ENCODE measurements at regions not wholly inside any gene's neighbourhood (a gene's known extent, or its start where the extent isn't known, plus 50 kb on each side); places are given as distances from the start of the nearest gene placed in this dataset.

GRCh38 chr1:193819376-193819775 lies 633.0 kb upstream of the B3GALT2 start:
- no peaks in the 10 kb centered on the region for H3K4me1 Mint-ChIP-seq (ENCODE audit: low read depth)
- no peak for TF ChIP-seq CTCF (IDR thresholded peaks at IDR 0.05)
- ATAC-seq (no peak), DNase-seq (no peak)
- ChIA-PET CTCF (no interaction called here), POLR2A (interaction anchor here (0.6 kb wide), 1 partner anchor 626 kb away, joined by 4 read pairs; no protein-coding TSS in a partner anchor)
- peaks cover 2% of the 10 kb centered on the region for H3K9me3 Mint-ChIP-seq
- H3K27me3 Mint-ChIP-seq: no peaks in the 10 kb centered on the region
- no peak overlapping the region for H3K4me3 Mint-ChIP-seq
- H3K27ac Mint-ChIP-seq: no peak overlapping the region
- no peaks in the 10 kb centered on the region for H3K36me3 Mint-ChIP-seq (ENCODE audit: low read depth)
- intact Hi-C loops (cut with micrococcal nuclease): no loop called here

GRCh38 chr1:193807208-193807607 lies 620.8 kb upstream of the B3GALT2 start:
- H3K36me3 Mint-ChIP-seq (ENCODE audit: low read depth): no peaks in the 10 kb centered on the region
- H3K4me1 Mint-ChIP-seq (ENCODE audit: low read depth): peaks cover 6% of the 10 kb centered on the region
- POLR2A ChIA-PET: no interaction called here
- H3K4me3 Mint-ChIP-seq: no peak overlapping the region
- no peak overlapping the region for H3K27ac Mint-ChIP-seq
- intact Hi-C loops (cut with micrococcal nuclease): no loop called here
- CTCF ChIA-PET: no interaction called here
- DNase-seq: no peak
- no peak for TF ChIP-seq CTCF (IDR thresholded peaks at IDR 0.05)
- no peak for ATAC-seq
- no peaks in the 10 kb centered on the region for H3K9me3 Mint-ChIP-seq
- no peaks in the 10 kb centered on the region for H3K27me3 Mint-ChIP-seq

GRCh38 chr1:193806079-193807048 lies 620.0 kb upstream of the B3GALT2 start:
- no peaks in the 10 kb centered on the region for H3K9me3 Mint-ChIP-seq
- intact Hi-C loops (cut with micrococcal nuclease): no loop called here
- H3K4me3 Mint-ChIP-seq: no peak overlapping the region
- no peaks in the 10 kb centered on the region for H3K27me3 Mint-ChIP-seq
- no peak for TF ChIP-seq CTCF (IDR thresholded peaks at IDR 0.05)
- no peak for DNase-seq
- H3K36me3 Mint-ChIP-seq (ENCODE audit: low read depth): no peaks in the 10 kb centered on the region
- POLR2A ChIA-PET: no interaction called here
- no peak overlapping the region for H3K27ac Mint-ChIP-seq
- peak; percentile 53 for ATAC-seq
- CTCF ChIA-PET: interaction anchor here (1.1 kb wide), 1 partner anchor 18 kb away, joined by 3 read pairs; no protein-coding TSS in a partner anchor
- H3K4me1 Mint-ChIP-seq (ENCODE audit: low read depth): peaks cover 6% of the 10 kb centered on the region

- Mint-ChIP-seq H3K27me3 (no peaks in the 10 kb centered on the region), H3K27ac (no peak overlapping the region), H3K4me1 (ENCODE audit: low read depth) (peaks cover 7% of the 10 kb centered on the region), H3K36me3 (ENCODE audit: low read depth) (no peaks in the 10 kb centered on the region), H3K4me3 (no peak overlapping the region), H3K9me3 (no peaks in the 10 kb centered on the region)
- ATAC-seq: peak; percentile 30
- no peak for TF ChIP-seq CTCF (IDR thresholded peaks at IDR 0.05)
- ChIA-PET POLR2A (no interaction called here), CTCF (no interaction called here)
- intact Hi-C loops (cut with micrococcal nuclease): no loop called here
- DNase-seq: no peak
Observed at GRCh38 chr1:193799948-193800690, 613.7 kb upstream of the B3GALT2 start.

GRCh38 chr1:193799371-193799770 lies 613.0 kb upstream of the B3GALT2 start:
- ATAC-seq (no peak), DNase-seq (no peak)
- Mint-ChIP-seq H3K27ac (no peak overlapping the region), H3K4me3 (no peak overlapping the region), H3K36me3 (ENCODE audit: low read depth) (no peaks in the 10 kb centered on the region), H3K27me3 (no peaks in the 10 kb centered on the region), H3K4me1 (ENCODE audit: low read depth) (peaks cover 7% of the 10 kb centered on the region), H3K9me3 (no peaks in the 10 kb centered on the region)
- TF ChIP-seq CTCF (IDR thresholded peaks at IDR 0.05): no peak
- POLR2A ChIA-PET: no interaction called here
- CTCF ChIA-PET: no interaction called here
- intact Hi-C loops (cut with micrococcal nuclease): no loop called here
